GM21717 (cell line): ENCODE measurements at regions not wholly inside any gene's neighbourhood (a gene's known extent, or its start where the extent isn't known, plus 50 kb on each side); places are given as distances from the start of the nearest gene placed in this dataset.
"Not testable (repeated sequence)": the region's sequence is repeated elsewhere in the genome, so short reads cannot be mapped to it uniquely, and the experiment has no call there.

ENCODE experiments used
- ATAC-seq: cut with Tn5 transposase; IDR thresholded peaks from one replicate; pipeline ENCODE4 v1.9.1; 2021; ENCODE audit warnings: mild to moderate bottlenecking, moderate library complexity; ENCODE audit not compliant: unreplicated experiment

DNA sequence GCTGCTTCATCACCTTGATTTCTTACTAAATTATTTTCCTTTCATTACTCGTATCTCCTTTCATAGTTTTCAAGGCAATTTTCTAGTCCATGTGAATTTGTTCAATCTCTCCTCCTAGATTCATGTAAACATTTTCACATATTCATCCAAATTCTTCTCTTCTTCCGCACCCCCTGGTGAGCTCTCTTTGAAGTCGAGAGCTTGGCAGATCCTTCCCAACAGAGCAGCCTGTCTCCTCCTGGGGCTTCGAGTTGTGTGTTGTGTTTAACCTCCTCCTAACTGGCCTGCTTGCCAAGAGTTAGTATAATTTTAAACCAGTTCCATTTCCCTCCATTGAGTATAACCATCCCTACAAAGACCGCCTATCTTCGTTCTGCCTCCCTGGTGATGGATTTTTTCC lies 272.4 kb upstream of the CELF2 start:
- ATAC-seq = no peak

DNA sequence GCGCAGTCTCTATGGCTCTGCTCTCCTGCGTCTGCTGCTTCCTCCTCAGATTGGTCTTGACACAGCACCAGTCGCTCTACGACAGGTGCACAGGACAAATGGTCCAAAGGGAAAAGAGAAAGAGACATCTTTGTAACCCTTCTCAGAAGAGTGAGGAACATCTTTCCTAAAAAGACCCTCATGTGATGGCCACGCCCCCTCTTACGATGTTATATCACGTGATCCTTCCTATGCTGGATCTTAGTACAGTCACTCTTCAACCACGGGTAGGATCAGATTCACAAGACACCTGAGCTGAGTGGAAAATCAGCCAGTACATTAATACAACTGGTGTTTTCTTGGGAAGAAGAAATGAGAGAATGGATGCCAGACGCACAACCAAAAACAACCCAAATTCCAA lies 262.2 kb upstream of the CELF2 start:
- ATAC-seq = no peak

DNA sequence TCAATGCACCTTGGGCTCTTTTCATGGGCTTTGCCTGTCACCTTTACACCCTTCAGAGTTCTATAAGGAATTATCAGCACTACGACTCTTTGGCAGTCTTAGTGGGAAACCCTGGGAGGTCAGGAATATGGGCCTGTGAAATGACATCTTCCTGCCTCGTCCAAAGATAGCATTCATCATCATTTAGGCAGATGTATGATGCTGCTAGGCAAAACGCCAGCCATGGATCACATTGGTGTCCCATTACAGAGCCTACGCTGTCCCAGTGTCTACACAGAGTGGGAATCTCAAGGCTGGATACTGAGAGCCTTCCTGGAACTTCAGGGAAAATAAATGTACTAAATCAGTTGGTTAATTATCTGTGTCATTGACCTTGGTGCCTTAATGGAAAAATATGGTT lies 259.4 kb upstream of the CELF2 start:
- no peak for ATAC-seq

DNA sequence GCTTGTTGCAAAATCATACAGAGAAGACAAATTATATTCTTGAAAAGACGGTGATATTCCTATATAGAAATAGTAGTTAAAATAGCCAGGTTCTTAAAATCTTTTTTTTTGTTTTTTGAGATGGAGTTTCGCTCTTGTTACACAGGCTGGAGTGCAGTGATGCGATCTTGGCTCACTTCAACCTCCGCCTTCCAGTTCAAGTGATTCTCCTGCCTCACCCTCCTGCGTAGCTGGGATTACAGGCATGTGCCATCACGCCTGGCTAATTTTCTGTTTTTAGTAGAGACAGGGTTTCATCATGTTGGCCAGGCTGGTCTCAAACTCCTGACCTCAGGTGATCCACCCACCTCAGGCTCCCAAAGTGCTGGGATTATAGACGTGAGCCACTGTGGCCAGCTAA lies 257.9 kb upstream of the CELF2 start:
- ATAC-seq = not testable (repeated sequence)

- no peak for ATAC-seq
These were observed 252.7 kb upstream of the CELF2 start for GRCh38 chr10:10765017-10765416.

GRCh38 chr10:10772411-10772810 lies 245.3 kb upstream of the CELF2 start:
- no peak for ATAC-seq

- no peak for ATAC-seq
These were observed 244.7 kb upstream of the CELF2 start for GRCh38 chr10:10772874-10773508.

GRCh38 chr10:10774416-10774815 lies 243.3 kb upstream of the CELF2 start:
- ATAC-seq = no peak

DNA sequence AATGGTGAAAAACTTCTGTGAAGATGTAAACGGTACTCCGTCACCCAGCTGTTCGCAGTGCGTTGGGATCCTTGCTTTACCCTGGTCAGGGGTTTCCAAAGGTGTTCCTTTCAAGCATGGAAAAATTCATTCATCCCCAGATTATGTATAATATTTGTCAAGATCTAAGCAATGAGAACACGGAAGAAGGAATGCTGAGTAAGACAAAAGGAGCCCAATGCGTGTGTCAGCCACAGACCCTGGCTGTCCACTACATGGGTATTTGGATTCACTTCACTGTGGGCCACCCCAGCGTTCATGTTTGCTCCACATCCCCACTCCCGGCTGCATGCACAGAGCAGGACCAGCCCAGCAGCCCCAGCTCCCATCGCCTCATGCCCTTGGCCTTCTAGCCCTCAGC lies 241.3 kb upstream of the CELF2 start:
- ATAC-seq = no peak

GRCh38 chr10:10777279-10777678 lies 240.4 kb upstream of the CELF2 start:
- ATAC-seq = no peak

- no peak for ATAC-seq
These were observed 239.9 kb upstream of the CELF2 start for GRCh38 chr10:10777723-10778122.

DNA sequence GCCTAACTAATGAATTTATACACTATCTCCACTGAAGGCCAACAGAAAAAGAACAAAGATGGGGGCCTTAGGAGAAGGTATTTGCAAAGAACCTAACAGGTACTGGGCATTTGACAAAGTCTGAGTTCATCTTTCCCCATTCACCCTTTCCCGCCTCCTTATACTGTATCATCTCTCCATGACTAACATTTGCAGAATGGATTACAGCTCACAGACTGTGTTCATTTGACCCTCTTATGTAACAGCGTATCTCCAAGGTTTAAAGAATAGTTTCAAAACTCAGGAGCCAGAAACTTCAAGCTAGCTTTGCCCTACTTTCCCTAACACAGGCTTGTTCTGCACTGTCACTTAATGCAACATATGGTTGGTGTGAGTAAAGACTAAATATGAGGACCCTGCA lies 238.7 kb upstream of the CELF2 start:
- no peak for ATAC-seq

DNA sequence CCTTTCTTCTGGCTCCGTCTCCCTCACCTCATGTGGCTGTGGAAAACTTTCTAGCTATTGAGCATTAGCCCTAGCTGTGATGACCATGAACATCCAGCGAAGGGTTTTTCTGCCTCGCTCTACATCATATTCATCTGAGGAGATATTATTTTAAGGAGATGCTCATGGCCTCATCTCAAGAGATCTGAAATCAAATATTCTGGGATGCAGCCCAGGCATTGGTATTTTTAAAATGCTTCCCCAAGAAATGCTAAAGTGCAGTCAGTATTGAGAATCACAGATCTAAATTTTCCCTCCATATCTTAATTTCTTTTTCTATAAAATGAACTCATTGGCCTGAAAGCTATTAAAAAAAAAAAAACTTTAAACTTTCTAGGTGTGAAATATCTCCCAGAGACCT lies 238.2 kb upstream of the CELF2 start:
- ATAC-seq = no peak

GRCh38 chr10:10780746-10781145 lies 236.9 kb upstream of the CELF2 start:
- no peak for ATAC-seq

DNA sequence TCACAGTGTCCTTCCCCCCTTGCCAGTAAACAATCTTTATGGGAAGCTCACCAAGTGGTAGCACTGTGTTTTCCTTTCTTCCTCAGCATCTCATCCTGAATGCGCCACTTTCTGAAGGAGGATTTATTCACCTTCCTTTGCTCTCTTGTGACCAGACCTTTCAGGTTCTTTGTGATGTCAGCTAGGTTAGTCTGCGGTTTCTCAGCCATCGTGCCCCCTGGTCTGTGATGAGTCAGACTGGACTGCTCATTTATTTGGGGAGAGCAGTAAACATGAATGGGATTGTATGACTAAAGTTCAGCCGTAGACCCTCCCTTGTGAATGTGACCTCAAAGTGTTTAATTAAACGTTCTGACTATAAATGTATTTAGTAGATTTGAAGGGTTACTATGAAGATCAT lies 235.1 kb upstream of the CELF2 start:
- ATAC-seq = no peak

DNA sequence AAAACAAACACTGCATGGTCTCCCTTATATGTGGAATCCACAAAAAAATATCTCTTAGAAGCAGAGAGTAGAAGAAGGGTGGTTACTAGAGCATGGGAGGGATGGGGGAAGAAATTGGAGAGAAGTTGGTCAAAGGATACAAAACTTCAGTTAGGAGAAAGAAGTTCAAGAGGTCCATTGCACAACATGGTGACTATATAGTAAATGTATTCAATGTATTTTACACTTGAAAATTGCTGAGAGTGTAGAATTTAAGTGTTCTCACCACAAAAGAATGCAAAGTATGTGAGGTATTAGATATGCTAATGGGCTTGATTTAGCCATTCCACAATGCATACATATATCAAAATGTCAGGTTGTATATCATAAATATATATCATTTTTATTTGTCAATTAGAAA lies 232.0 kb upstream of the CELF2 start:
- ATAC-seq = no peak

- no peak for ATAC-seq
These were observed 231.3 kb upstream of the CELF2 start for GRCh38 chr10:10786109-10787090.

- no peak for ATAC-seq
These were observed 230.1 kb upstream of the CELF2 start for GRCh38 chr10:10787586-10787985.

DNA sequence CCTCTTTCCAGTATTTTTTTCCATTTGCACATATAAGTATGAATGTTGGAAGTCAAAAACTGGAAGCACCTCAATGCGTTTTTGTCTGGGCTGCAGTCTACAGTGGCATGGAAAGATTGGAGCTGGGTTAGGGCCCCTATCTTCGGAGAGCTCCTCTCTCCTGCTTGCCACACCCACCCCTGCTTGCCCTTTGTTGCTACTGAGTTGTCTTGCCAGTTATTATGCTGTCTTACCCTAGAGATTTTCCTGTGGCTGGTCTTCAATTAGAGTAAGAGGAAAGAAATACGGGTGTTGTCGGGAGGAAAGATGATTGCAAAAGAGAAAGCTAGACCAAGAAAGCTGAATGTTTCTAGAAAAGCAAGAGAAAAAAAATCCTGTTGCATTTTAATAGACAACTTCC lies 228.9 kb upstream of the CELF2 start:
- no peak for ATAC-seq

DNA sequence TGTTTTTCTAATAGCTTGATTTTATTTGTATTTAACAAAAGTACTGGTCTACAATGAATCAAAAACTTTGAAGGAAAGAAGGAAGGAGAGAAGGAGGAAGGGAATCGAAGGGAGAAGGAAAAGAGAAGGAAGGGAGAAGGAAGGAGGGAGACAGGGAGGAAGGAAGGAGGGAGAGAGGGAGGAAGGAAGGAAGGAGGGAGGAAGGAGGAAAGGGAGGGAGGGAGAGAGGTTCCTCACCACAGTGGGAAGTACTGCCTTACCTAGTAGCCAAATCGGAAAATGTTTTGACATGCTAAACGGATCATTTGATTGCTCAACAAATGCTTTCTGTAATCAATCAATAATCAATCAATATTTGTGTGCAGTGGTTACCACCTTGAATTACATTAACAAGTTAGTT lies 225.8 kb upstream of the CELF2 start:
- no peak for ATAC-seq

- no peak for ATAC-seq
These were observed 225.0 kb upstream of the CELF2 start for GRCh38 chr10:10792681-10793080.

DNA sequence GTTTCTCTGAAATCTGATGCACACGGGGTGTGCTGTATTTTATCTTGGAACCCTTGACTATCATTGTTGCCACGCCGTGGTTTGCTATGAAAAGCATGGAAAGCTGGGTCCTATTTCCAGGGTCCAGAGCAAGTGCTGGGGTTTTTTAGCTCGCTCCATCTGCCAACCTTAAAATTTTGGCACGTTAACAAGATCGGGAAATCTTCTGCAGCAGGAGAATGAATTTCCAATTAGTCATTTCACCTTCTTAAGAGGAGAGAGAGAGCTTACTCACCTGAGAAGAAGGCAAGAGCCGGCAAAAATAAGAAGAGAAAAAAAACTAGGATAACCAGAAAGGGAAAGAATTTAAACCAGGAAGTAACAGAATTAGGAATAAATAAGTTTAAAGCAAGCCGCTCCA lies 223.6 kb upstream of the CELF2 start:
- ATAC-seq = no peak
